GM23248 (cell line): ENCODE measurements at regions not wholly inside any gene's neighbourhood (a gene's known extent, or its start where the extent isn't known, plus 50 kb on each side); places are given as distances from the start of the nearest gene placed in this dataset.
"Not testable (repeated sequence)": the region's sequence is repeated elsewhere in the genome, so short reads cannot be mapped to it uniquely, and the experiment has no call there.

Experiments
- EZH2 ChIP-seq: fragments of 200-600 bp; sonication (generic); IDR thresholded peaks from 2 replicates; pipeline ENCODE4 v1.6.1; 2018; ENCODE audit warnings: antibody characterized with exemption, mild to moderate bottlenecking; ENCODE audit not compliant: insufficient read depth, poor library complexity, severe bottlenecking
- EZH2phosphoT487 ChIP-seq: fragments of 200-600 bp; sonication (generic); IDR thresholded peaks from 2 replicates; pipeline ENCODE4 v1.6.1; 2018; ENCODE audit warnings: antibody characterized with exemption, moderate library complexity, mild to moderate bottlenecking, low read depth; ENCODE audit not compliant: insufficient read depth

- TF ChIP-seq EZH2, EZH2phosphoT487: not testable (repeated sequence)
Observed at GRCh38 chr1:242673165-242673564, 148.7 kb upstream of the PLD5 start.
